Naive thymus-derived CD4-positive, alpha-beta T cell (primary cell): ENCODE measurements at regions not wholly inside any gene's neighbourhood (a gene's known extent, or its start where the extent isn't known, plus 50 kb on each side); places are given as distances from the start of the nearest gene placed in this dataset.
"Not testable (repeated sequence)": the region's sequence is repeated elsewhere in the genome, so short reads cannot be mapped to it uniquely, and the experiment has no call there.

ENCODE experiments used
- ATAC-seq: fragments of 150-1000 bp; cut with Tn5 transposase; 2 replicates; pipeline ENCODE4 v1.10.0; 2021; ENCODE audit warnings: mild to moderate bottlenecking, moderate library complexity
- CTCF ChIA-PET: fragments of 350-600 bp; sonication (Branson Sonifier 250); formaldehyde crosslinking; loops from one replicate; lab custom pipeline; 2021; ENCODE audit warnings: antibody characterized with exemption; lab: Charles Lee
- POLR2A ChIA-PET: fragments of 350-600 bp; sonication (Branson Sonifier 250); formaldehyde crosslinking; loops from one replicate; lab custom pipeline; 2021; ENCODE audit warnings: antibody characterized with exemption, inconsistent platforms; lab: Charles Lee
- DNase-seq, 9 donors: peaks; one replicate each; pipeline versions ENCODE4 v3.0.0 to v3.0.0-alpha.2; 2020 to 2022; ENCODE audit warnings: mixed read lengths in 1 of 9
- H3K27ac ChIP-seq: one replicate; pipeline ENCODE4 v1.7.0; 2013; ENCODE audit warnings: mild to moderate bottlenecking, low read depth, low read length, moderate library complexity
- H3K27me3 ChIP-seq, 2 donors: one replicate each; pipeline ENCODE4 v1.7.0; 2013; ENCODE audit warnings: low read length in 2 of 2, mild to moderate bottlenecking in 2 of 2, moderate library complexity in 2 of 2; ENCODE audit not compliant: control insufficient read depth in 2 of 2, insufficient read depth in 2 of 2
- H3K36me3 ChIP-seq, 3 experiments: 1 replicate in 2 of 3; 2 replicates in 1 of 3; pipeline ENCODE4 v1.7.0; 2013; ENCODE audit warnings: low read length in 3 of 3, mild to moderate bottlenecking in 3 of 3, moderate library complexity in 1 of 3; ENCODE audit not compliant: insufficient read depth in 3 of 3, control insufficient read depth in 2 of 3
- H3K4me1 ChIP-seq, 2 donors: one replicate each; pipeline ENCODE4 v1.7.0; 2013; ENCODE audit warnings: low read length in 2 of 2, mild to moderate bottlenecking in 2 of 2, moderate library complexity in 1 of 2; ENCODE audit not compliant: control insufficient read depth in 2 of 2, insufficient read depth in 2 of 2
- H3K4me3 ChIP-seq: 2 replicates; pipeline ENCODE4 v1.7.0; 2013; ENCODE audit warnings: mild to moderate bottlenecking, low read length
- H3K9me3 ChIP-seq, 3 experiments: 1 replicate in 2 of 3; 2 replicates in 1 of 3; pipeline ENCODE4 v1.7.0; 2013; ENCODE audit warnings: low read length in 3 of 3; ENCODE audit not compliant: control insufficient read depth in 2 of 3
- H3K27ac Mint-ChIP-seq, 9 donors: one replicate each; pipeline ENCODE4 v1.8.0; 2020 to 2022; ENCODE audit warnings: mixed read lengths in 9 of 9, mild to moderate bottlenecking in 8 of 9, moderate library complexity in 5 of 9, inconsistent platforms in 2 of 9
- H3K27me3 Mint-ChIP-seq, 5 donors: one replicate each; pipeline ENCODE4 v1.8.0; 2021 to 2022; ENCODE audit warnings: mixed read lengths in 5 of 5, mild to moderate bottlenecking in 1 of 5
- H3K36me3 Mint-ChIP-seq, 5 donors: one replicate each; pipeline ENCODE4 v1.8.0; 2020 to 2022; ENCODE audit warnings: mixed read lengths in 5 of 5, mild to moderate bottlenecking in 3 of 5, inconsistent platforms in 1 of 5
- H3K4me1 Mint-ChIP-seq, 7 donors: one replicate each; pipeline ENCODE4 v1.8.0; 2020 to 2022; ENCODE audit warnings: mixed read lengths in 7 of 7, mild to moderate bottlenecking in 3 of 7, inconsistent platforms in 1 of 7
- H3K4me3 Mint-ChIP-seq, 10 donors: one replicate each; pipeline ENCODE4 v1.8.0; 2020 to 2022; ENCODE audit warnings: mild to moderate bottlenecking in 10 of 10, mixed read lengths in 10 of 10, moderate library complexity in 6 of 10, inconsistent platforms in 2 of 10
- H3K9me3 Mint-ChIP-seq, 11 donors: one replicate each; pipeline ENCODE4 v1.8.0; 2020 to 2022; ENCODE audit warnings: mixed read lengths in 11 of 11, mild to moderate bottlenecking in 4 of 11, inconsistent platforms in 1 of 11, moderate library complexity in 1 of 11
- intact Hi-C, 2 donors: fragments of 100-400 bp; cut with micrococcal nuclease; formaldehyde crosslinking; loops; one replicate each; pipeline ENCODE4 v1.15.1; 2023

- ATAC-seq: no peak
- intact Hi-C loops: loop anchor here in 1 of 2 donors (10.0 kb wide), 1 partner anchor 1119 kb away; no protein-coding TSS in a partner anchor
- no peaks in the 10 kb centered on the region for H3K4me1 Mint-ChIP-seq
- no peaks in the 10 kb centered on the region for H3K27me3 Mint-ChIP-seq
- H3K36me3 Mint-ChIP-seq: no peaks in the 10 kb centered on the region
- DNase-seq: no peak
- no peak overlapping the region for H3K27ac Mint-ChIP-seq
- Histone ChIP-seq H3K4me3 (no peak overlapping the region), H3K36me3 (no peaks in the 10 kb centered on the region), H3K27me3 (no peaks in the 10 kb centered on the region), H3K27ac (no peak overlapping the region), H3K4me1 (no peaks in the 10 kb centered on the region), H3K9me3 (no peaks in the 10 kb centered on the region)
- H3K9me3 Mint-ChIP-seq: no peaks in the 10 kb centered on the region
- H3K4me3 Mint-ChIP-seq: no peak overlapping the region
- ChIA-PET CTCF (no interaction called here), POLR2A (no interaction called here)
Observed at GRCh38 chr6:140445474-140446004, 1071.1 kb upstream of the CITED2 start.

- H3K27ac ChIP-seq, H3K4me1 ChIP-seq, POLR2A ChIA-PET, CTCF ChIA-PET, H3K27me3 Mint-ChIP-seq, H3K36me3 Mint-ChIP-seq, H3K4me3 Mint-ChIP-seq, H3K27ac Mint-ChIP-seq, ATAC-seq, H3K27me3 ChIP-seq, H3K4me3 ChIP-seq, H3K9me3 ChIP-seq, H3K4me1 Mint-ChIP-seq, H3K9me3 Mint-ChIP-seq, H3K36me3 ChIP-seq, DNase-seq: not testable (repeated sequence)
- intact Hi-C loops: loop anchor here in 1 of 2 donors (5.0 to 10.0 kb wide), 2 partner anchors 1122 to 1626 kb away; no protein-coding TSS in a partner anchor
Observed at GRCh38 chr6:140443112-140443511, 1068.7 kb upstream of the CITED2 start.

- Mint-ChIP-seq H3K4me1 (peaks cover 0 to 2% (median 0%) of the 10 kb centered on the region in 7 donors), H3K27me3 (peaks cover 0 to 6% (median 0%) of the 10 kb centered on the region in 5 donors), H3K27ac (no peak overlapping the region), H3K36me3 (no peaks in the 10 kb centered on the region), H3K4me3 (no peak overlapping the region), H3K9me3 (no peaks in the 10 kb centered on the region)
- Histone ChIP-seq H3K36me3 (no peaks in the 10 kb centered on the region), H3K4me3 (no peak overlapping the region), H3K27me3 (no peaks in the 10 kb centered on the region), H3K9me3 (no peaks in the 10 kb centered on the region), H3K27ac (no peak overlapping the region), H3K4me1 (no peaks in the 10 kb centered on the region)
- ATAC-seq (peak; percentile 46), DNase-seq (peak in 1 of 9 donors; percentile 0)
- ChIA-PET CTCF (interaction anchor here (1.7 kb wide), 1 partner anchor 1072 kb away, joined by 4 read pairs; no protein-coding TSS in a partner anchor), POLR2A (no interaction called here)
- intact Hi-C loops: loop anchor here in 1 of 2 donors (5.0 to 10.0 kb wide), 2 partner anchors 1124 to 1624 kb away; no protein-coding TSS in a partner anchor
Observed at GRCh38 chr6:140441256-140441655, 1066.8 kb upstream of the CITED2 start.

- H3K27ac Mint-ChIP-seq: peak overlapping the region in 1 of 9 donors; percentile 19
Observed at GRCh38 chr6:140440223-140440835, 1065.9 kb upstream of the CITED2 start.

DNA sequence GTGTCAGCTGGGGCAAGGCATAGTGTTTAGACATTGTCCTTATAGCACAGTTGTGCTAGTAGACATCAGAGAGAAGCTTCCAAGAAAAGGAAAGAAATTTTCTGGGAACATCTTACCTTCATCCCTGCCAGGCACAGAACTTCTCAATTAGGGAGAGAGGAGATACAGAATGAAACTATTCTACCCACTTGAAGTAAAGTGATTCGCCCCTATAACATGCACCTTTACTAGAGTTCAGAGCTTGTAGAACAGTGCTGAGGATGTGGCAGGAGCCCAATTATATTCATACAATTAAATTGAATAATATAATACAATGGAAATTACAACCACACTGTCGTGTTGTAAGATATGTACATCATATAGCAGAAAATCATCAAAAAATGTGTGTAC is 1063.9 kb upstream of the CITED2 start:
- no peak overlapping the region for H3K4me3 ChIP-seq
- peaks cover 0 to 2% (median 0%) of the 10 kb centered on the region in 7 donors for H3K4me1 Mint-ChIP-seq
- POLR2A ChIA-PET: no interaction called here

More at GRCh38 chr6:140440223-140440835, 1065.9 kb upstream of the CITED2 start:
- Mint-ChIP-seq H3K27me3 (peaks cover 0 to 6% (median 0%) of the 10 kb centered on the region in 5 donors), H3K36me3 (no peaks in the 10 kb centered on the region), H3K4me3 (no peak overlapping the region), H3K9me3 (no peaks in the 10 kb centered on the region), H3K4me1 (peaks cover 0 to 2% (median 0%) of the 10 kb centered on the region in 7 donors)
- ChIA-PET POLR2A (no interaction called here), CTCF (interaction anchor here (1.7 kb wide), 1 partner anchor 1071 kb away, joined by 4 read pairs; no protein-coding TSS in a partner anchor)
- ATAC-seq: no peak
- H3K9me3 ChIP-seq: no peaks in the 10 kb centered on the region
- H3K4me3 ChIP-seq: no peak overlapping the region
- H3K27ac ChIP-seq: no peak overlapping the region
- intact Hi-C loops: loop anchor here in 1 of 2 donors (5.0 to 10.0 kb wide), 2 partner anchors 1124 to 1623 kb away; no protein-coding TSS in a partner anchor
- DNase-seq: no peak
- H3K27me3 ChIP-seq: no peaks in the 10 kb centered on the region
- no peaks in the 10 kb centered on the region for H3K36me3 ChIP-seq
- H3K4me1 ChIP-seq: no peaks in the 10 kb centered on the region

DNA sequence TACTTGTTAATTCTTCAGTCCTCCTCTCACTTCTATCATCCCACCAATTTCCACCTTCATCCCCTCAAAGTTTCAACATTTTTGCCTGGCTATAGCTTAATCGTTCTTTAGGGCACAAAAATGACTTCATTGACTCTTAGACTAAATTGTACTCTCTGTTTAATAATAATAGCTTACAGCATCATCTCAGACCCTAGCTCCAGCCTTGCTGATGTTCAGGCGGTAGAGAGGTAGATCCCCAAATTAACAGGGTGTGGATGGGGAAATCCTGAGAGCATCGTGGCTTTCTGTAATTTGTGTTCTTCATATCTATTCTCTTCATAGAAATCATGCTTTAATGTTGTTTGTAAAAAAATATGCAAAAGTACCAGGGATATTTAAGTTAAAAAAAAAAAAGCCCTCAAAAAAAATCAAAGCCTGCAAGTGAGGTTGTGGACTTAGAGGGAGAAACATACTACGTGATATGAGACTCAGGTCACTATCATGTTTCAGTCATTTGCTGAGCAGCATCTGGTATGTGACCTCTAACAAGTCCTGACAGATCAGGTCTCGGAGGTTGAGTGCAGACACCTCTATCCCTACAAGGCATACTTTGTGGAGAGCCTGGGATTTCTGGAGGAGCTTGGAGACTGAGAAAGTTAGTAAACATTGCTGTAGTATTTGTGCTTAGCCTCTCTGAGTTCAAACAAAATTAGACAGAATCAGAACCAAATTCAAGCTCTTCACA is 1063.3 kb upstream of the CITED2 start:
- H3K27ac ChIP-seq: no peak overlapping the region
- no peaks in the 10 kb centered on the region for H3K9me3 ChIP-seq
- POLR2A ChIA-PET: no interaction called here
- intact Hi-C loops: no loop called here
- peaks cover 0 to 2% (median 0%) of the 10 kb centered on the region in 7 donors for H3K4me1 Mint-ChIP-seq
- peaks cover 0 to 13% (median 0%) of the 10 kb centered on the region in 5 donors for H3K27me3 Mint-ChIP-seq
- no peaks in the 10 kb centered on the region for H3K4me1 ChIP-seq
- no peak overlapping the region for H3K4me3 Mint-ChIP-seq
- H3K9me3 Mint-ChIP-seq: peaks cover 0 to 2% (median 0%) of the 10 kb centered on the region in 11 donors
- no peak overlapping the region for H3K27ac Mint-ChIP-seq
- no peak for DNase-seq
- H3K36me3 Mint-ChIP-seq: no peaks in the 10 kb centered on the region
- no peak overlapping the region for H3K4me3 ChIP-seq
- H3K36me3 ChIP-seq: no peaks in the 10 kb centered on the region
- ATAC-seq: no peak
- CTCF ChIA-PET: no interaction called here
- H3K27me3 ChIP-seq: no peaks in the 10 kb centered on the region

More for the DNA sequence above, 1063.9 kb upstream of the CITED2 start:
- peaks cover 0 to 13% (median 0%) of the 10 kb centered on the region in 5 donors for H3K27me3 Mint-ChIP-seq
- CTCF ChIA-PET: no interaction called here
- Histone ChIP-seq H3K27me3 (no peaks in the 10 kb centered on the region), H3K36me3 (no peaks in the 10 kb centered on the region), H3K27ac (no peak overlapping the region), H3K9me3 (no peaks in the 10 kb centered on the region), H3K4me1 (no peaks in the 10 kb centered on the region)
- H3K9me3 Mint-ChIP-seq: peaks cover 0 to 2% (median 0%) of the 10 kb centered on the region in 11 donors
- no peak overlapping the region for H3K27ac Mint-ChIP-seq
- DNase-seq (no peak), ATAC-seq (no peak)
- no peaks in the 10 kb centered on the region for H3K36me3 Mint-ChIP-seq
- intact Hi-C loops: no loop called here
- no peak overlapping the region for H3K4me3 Mint-ChIP-seq
